Uterus (tissue), 3 donors: ENCODE measurements at regions not wholly inside any gene's neighbourhood (a gene's known extent, or its start where the extent isn't known, plus 50 kb on each side); places are given as distances from the start of the nearest gene placed in this dataset.

ENCODE experiments used
- DNase-seq, 2 donors: peaks; one replicate each; pipeline ENCODE4 v3.0.0-alpha.2; 2019 to 2020
- H3K27ac ChIP-seq, 2 donors: fragments of 200-600 bp; sonication (generic); 1 replicate in 1 of 2; 2 replicates in 1 of 2; pipeline ENCODE4 v1.5.1; 2016 to 2018
- H3K27me3 ChIP-seq, 2 donors: fragments of 200-600 bp; sonication (generic); one replicate each; pipeline ENCODE4 v1.5.1; 2018 to 2019; ENCODE audit warnings: control low read depth in 1 of 2
- H3K36me3 ChIP-seq, 2 donors: fragments of 200-600 bp; sonication (generic); one replicate each; pipeline ENCODE4 v1.5.1; 2019; ENCODE audit warnings: control low read depth in 1 of 2
- H3K4me1 ChIP-seq, 2 donors: fragments of 200-600 bp; sonication (generic); one replicate each; pipeline ENCODE4 v1.5.1; 2018 to 2019; ENCODE audit warnings: control low read depth in 1 of 2
- H3K4me3 ChIP-seq, 2 donors: fragments of 200-600 bp; sonication (generic); 1 replicate in 1 of 2; 2 replicates in 1 of 2; pipeline ENCODE4 v1.5.1; 2018 to 2019; ENCODE audit warnings: mild to moderate bottlenecking in 1 of 2
- H3K9me3 ChIP-seq, 2 donors: fragments of 200-600 bp; sonication (generic); one replicate each; pipeline ENCODE4 v1.5.1; 2019; ENCODE audit warnings: control low read depth in 1 of 2
- CTCF ChIP-seq, 4 experiments: fragments of 200-600 bp in 2 of 4; fragments of 450-650 bp in 2 of 4; sonication (generic) in 2 of 4; IDR thresholded peaks; one replicate each; pipeline ENCODE4 v1.5.1; 2016 to 2019; ENCODE audit warnings: antibody characterized with exemption in 4 of 4, mild to moderate bottlenecking in 2 of 4, moderate library complexity in 1 of 4
- POLR2A ChIP-seq, 2 donors: fragments of 450-650 bp; IDR thresholded peaks; one replicate each; pipeline ENCODE4 v1.6.1; 2016; ENCODE audit warnings: antibody characterized with exemption in 2 of 2, mild to moderate bottlenecking in 1 of 2, moderate library complexity in 1 of 2
- intact Hi-C: fragments of 100-400 bp; cut with DNase I; formaldehyde crosslinking; loops from one replicate; pipeline ENCODE4 v1.15.1; 2023; ENCODE audit warnings: low total_unique reads
- donor health status: DM: yes; HTN: yes; CAD: no.

GRCh38 chr2:10234013-10234306 is 68.7 kb upstream of the HPCAL1 start:
- DNase-seq, result peak in 1 of 2 donors; percentile 3
- H3K9me3 ChIP-seq, result no peaks in the 10 kb centered on the region
- no peaks in the 10 kb centered on the region for H3K27me3 ChIP-seq
- no peak for TF ChIP-seq CTCF (IDR thresholded peaks at IDR 0.05)
- TF ChIP-seq POLR2A (IDR thresholded peaks at IDR 0.05), result no peak
- no peak overlapping the region for H3K4me3 ChIP-seq
- intact Hi-C loops, result no loop called here
- no peaks in the 10 kb centered on the region for H3K36me3 ChIP-seq
- H3K4me1 ChIP-seq, result no peaks in the 10 kb centered on the region
- H3K27ac ChIP-seq, result no peak overlapping the region

- no peak for TF ChIP-seq CTCF (IDR thresholded peaks at IDR 0.05)
- TF ChIP-seq POLR2A (IDR thresholded peaks at IDR 0.05), result no peak
- no peaks in the 10 kb centered on the region for H3K4me1 ChIP-seq
- H3K27me3 ChIP-seq, result no peaks in the 10 kb centered on the region
- peak in 1 of 2 donors; percentile 10 for DNase-seq
- H3K4me3 ChIP-seq, result no peak overlapping the region
- H3K27ac ChIP-seq, result no peak overlapping the region
- intact Hi-C loops, result no loop called here
- no peaks in the 10 kb centered on the region for H3K36me3 ChIP-seq
- no peaks in the 10 kb centered on the region for H3K9me3 ChIP-seq
These were observed 68.2 kb upstream of the HPCAL1 start for GRCh38 chr2:10234409-10235094.

- Histone ChIP-seq H3K27me3 (no peaks in the 10 kb centered on the region), H3K4me3 (no peak overlapping the region), H3K36me3 (no peaks in the 10 kb centered on the region), H3K27ac (no peak overlapping the region), H3K9me3 (no peaks in the 10 kb centered on the region), H3K4me1 (no peaks in the 10 kb centered on the region)
- intact Hi-C loops, result no loop called here
- TF ChIP-seq CTCF (IDR thresholded peaks at IDR 0.05), result no peak
- no peak for TF ChIP-seq POLR2A (IDR thresholded peaks at IDR 0.05)
- peak; percentile 12 for DNase-seq
These were observed 67.4 kb upstream of the HPCAL1 start for GRCh38 chr2:10235099-10235908.

- no peaks in the 10 kb centered on the region for H3K36me3 ChIP-seq
- no peak overlapping the region for H3K4me3 ChIP-seq
- no peaks in the 10 kb centered on the region for H3K27me3 ChIP-seq
- TF ChIP-seq POLR2A (IDR thresholded peaks at IDR 0.05) (no peak), CTCF (IDR thresholded peaks at IDR 0.05) (no peak)
- H3K4me1 ChIP-seq, result no peaks in the 10 kb centered on the region
- intact Hi-C loops, result no loop called here
- peak in 1 of 2 donors; percentile 8 for DNase-seq
- no peaks in the 10 kb centered on the region for H3K9me3 ChIP-seq
- H3K27ac ChIP-seq, result no peak overlapping the region
These were observed 66.7 kb upstream of the HPCAL1 start for GRCh38 chr2:10235909-10236550.
